H1 (cell line): ENCODE measurements at regions not wholly inside any gene's neighbourhood (a gene's known extent, or its start where the extent isn't known, plus 50 kb on each side); places are given as distances from the start of the nearest gene placed in this dataset.

Source experiments
- CTCF ChIA-PET: fragments of 300-600 bp; sonication (Branson Sonifier 250); formaldehyde crosslinking; loops from one replicate; lab custom pipeline; 2021; ENCODE audit not compliant: partially characterized antibody; lab: Charles Lee
- POLR2A ChIA-PET: fragments of 300-600 bp; sonication (Branson Sonifier 250); formaldehyde crosslinking; loops from one replicate; lab custom pipeline; 2021; ENCODE audit warnings: inconsistent platforms; ENCODE audit not compliant: partially characterized antibody; lab: Charles Lee
- DNase-seq, 2 experiments: peaks; one replicate each; pipeline versions ENCODE4 v3.0.0 to v3.0.0-alpha.2; 2010 to 2022; ENCODE audit warnings: low spot score in 2 of 2, low read depth in 1 of 2, mixed read lengths in 1 of 2
- FAIRE-seq: peaks from 2 replicates; lab custom pipeline; 2011; peaks lifted over from hg19 to GRCh38; lab: Jason Lieb, UNC
- H2AFZ ChIP-seq: 2 replicates; pipeline ENCODE4 v1.8.1; 2012; ENCODE audit warnings: low read length, inconsistent platforms
- H2AK5ac ChIP-seq: 2 replicates; pipeline ENCODE4 v1.6.1; 2013; ENCODE audit warnings: low read depth, low read length
- H2BK120ac ChIP-seq: replicated peaks from 2 replicates; pipeline ENCODE3; 2013; ENCODE audit warnings: low read depth, low read length, inconsistent platforms
- H2BK12ac ChIP-seq: 2 replicates; pipeline ENCODE4 v1.6.1; 2013; ENCODE audit warnings: low read depth, low read length
- H2BK15ac ChIP-seq: 2 replicates; pipeline ENCODE4 v1.6.1; 2013; ENCODE audit warnings: low read length
- H2BK20ac ChIP-seq: 2 replicates; pipeline ENCODE4 v1.6.1; 2013; ENCODE audit warnings: low read length
- H2BK5ac ChIP-seq: 2 replicates; pipeline ENCODE4 v1.6.1; 2013; ENCODE audit warnings: low read depth, low read length
- H3K14ac ChIP-seq: 2 replicates; pipeline ENCODE4 v1.6.1; 2013; ENCODE audit warnings: inconsistent platforms; ENCODE audit not compliant: insufficient read length
- H3K18ac ChIP-seq: 2 replicates; pipeline ENCODE4 v1.6.1; 2013; ENCODE audit warnings: low read length; ENCODE audit errors: extremely low read depth
- H3K23ac ChIP-seq: 2 replicates; pipeline ENCODE4 v1.6.1; 2013; ENCODE audit warnings: inconsistent platforms; ENCODE audit not compliant: insufficient read length
- H3K23me2 ChIP-seq: 2 replicates; pipeline ENCODE4 v1.6.1; 2013; ENCODE audit warnings: low read depth, low read length
- H3K27ac ChIP-seq: 2 replicates; pipeline ENCODE4 v1.6.1; 2011; ENCODE audit warnings: low read depth, low read length, inconsistent platforms
- H3K27me3 ChIP-seq, 4 experiments: replicated peaks in 1 of 4; 1 replicate in 1 of 4; 2 replicates in 3 of 4; pipeline versions ENCODE4 v1.6.1 to v1.8.1; 2011 to 2013; ENCODE audit warnings: low read length in 3 of 4, mild to moderate bottlenecking in 3 of 4, inconsistent platforms in 2 of 4, mixed read lengths in 2 of 4, moderate library complexity in 1 of 4; ENCODE audit not compliant: control insufficient read depth in 3 of 4, insufficient read depth in 3 of 4; ENCODE audit errors: extremely low read depth in 1 of 4
- H3K36me3 ChIP-seq, 4 experiments: 2 replicates each; pipeline versions ENCODE4 v1.6.1 to v1.8.1; 2011 to 2013; ENCODE audit warnings: mild to moderate bottlenecking in 4 of 4, low read length in 3 of 4, moderate library complexity in 2 of 4, control low read depth in 1 of 4, inconsistent platforms in 1 of 4; ENCODE audit not compliant: insufficient read depth in 4 of 4, control insufficient read depth in 2 of 4
- H3K4ac ChIP-seq: replicated peaks from 2 replicates; pipeline ENCODE3; 2013; ENCODE audit warnings: low read length, low read depth, mixed read lengths, inconsistent platforms; ENCODE audit not compliant: insufficient read length
- H3K4me1 ChIP-seq, 4 experiments: replicated peaks in 1 of 4; 1 replicate in 1 of 4; 2 replicates in 3 of 4; pipeline versions ENCODE4 v1.6.1 to v1.8.1; 2011 to 2013; ENCODE audit warnings: low read length in 3 of 4, inconsistent platforms in 2 of 4, mixed read lengths in 1 of 4; ENCODE audit not compliant: insufficient read depth in 4 of 4, control insufficient read depth in 3 of 4
- H3K4me2 ChIP-seq, 2 experiments: 2 replicates each; pipeline versions ENCODE4 v1.6.1 to v1.8.1; 2011 to 2013; ENCODE audit warnings: low read depth in 2 of 2, low read length in 2 of 2, control low read depth in 1 of 2, inconsistent platforms in 1 of 2, mild to moderate bottlenecking in 1 of 2; ENCODE audit not compliant: insufficient read depth in 1 of 2
- H3K4me3 ChIP-seq, 4 experiments: fragments of 200-600, 300-600 bp in 1 of 4; sonication (generic), shearing (Covaris generic), sonication (Bioruptor Twin) in 1 of 4; 2 replicates each; pipeline versions ENCODE4 v1.5.1 to v1.8.1; 2011 to 2016; ENCODE audit warnings: low read length in 4 of 4, low read depth in 3 of 4, control low read depth in 2 of 4, inconsistent platforms in 2 of 4, mild to moderate bottlenecking in 2 of 4, mixed read lengths in 1 of 4, moderate library complexity in 1 of 4; ENCODE audit not compliant: insufficient read depth in 2 of 4; ENCODE audit errors: extremely low read depth in 1 of 4
- H3K56ac ChIP-seq: replicated peaks from 2 replicates; pipeline ENCODE3; 2013; ENCODE audit warnings: low read depth, mild to moderate bottlenecking, mixed read lengths, low read length, inconsistent platforms; ENCODE audit not compliant: insufficient read length
- H3K79me1 ChIP-seq: 2 replicates; pipeline ENCODE4 v1.6.1; 2013; ENCODE audit warnings: low read depth, low read length, control low read depth
- H3K79me2 ChIP-seq, 2 experiments: 2 replicates each; pipeline versions ENCODE4 v1.6.1 to v1.8.1; 2012 to 2013; ENCODE audit warnings: low read length in 2 of 2, mild to moderate bottlenecking in 2 of 2, inconsistent platforms in 1 of 2; ENCODE audit not compliant: insufficient read depth in 2 of 2, control insufficient read depth in 1 of 2
- H3K9ac ChIP-seq, 4 experiments: replicated peaks in 1 of 4; 1 replicate in 1 of 4; 2 replicates in 3 of 4; pipeline versions ENCODE4 v1.6.1 to v1.8.1; 2011 to 2013; ENCODE audit warnings: low read depth in 3 of 4, low read length in 3 of 4, control low read depth in 2 of 4, mild to moderate bottlenecking in 2 of 4, moderate library complexity in 2 of 4, inconsistent platforms in 1 of 4; ENCODE audit errors: extremely low read depth in 1 of 4
- H3K9me3 ChIP-seq, 2 experiments: 2 replicates each; pipeline versions ENCODE4 v1.6.1 to v1.8.1; 2012 to 2013; ENCODE audit warnings: mild to moderate bottlenecking in 2 of 2, moderate library complexity in 2 of 2, control low read depth in 1 of 2, inconsistent platforms in 1 of 2, low read depth in 1 of 2, low read length in 1 of 2, mixed read lengths in 1 of 2; ENCODE audit not compliant: insufficient read depth in 2 of 2
- H4K20me1 ChIP-seq, 2 experiments: replicated peaks in 1 of 2; 2 replicates each; pipeline versions ENCODE3 to v1.8.1; 2011 to 2013; ENCODE audit warnings: inconsistent platforms in 2 of 2, low read length in 2 of 2, mild to moderate bottlenecking in 1 of 2; ENCODE audit not compliant: insufficient read depth in 2 of 2, control insufficient read depth in 1 of 2
- H4K5ac ChIP-seq: 2 replicates; pipeline ENCODE4 v1.6.1; 2013; ENCODE audit warnings: low read length, low read depth, mixed read lengths, inconsistent platforms; ENCODE audit not compliant: insufficient read length
- H4K8ac ChIP-seq: 2 replicates; pipeline ENCODE4 v1.8.0; 2013; ENCODE audit warnings: mild to moderate bottlenecking, moderate library complexity, low read length, inconsistent platforms; ENCODE audit not compliant: insufficient read depth; ENCODE audit errors: extremely low read depth
- H4K91ac ChIP-seq: replicated peaks from 2 replicates; pipeline ENCODE3; 2013; ENCODE audit warnings: low read length, mixed read lengths, inconsistent platforms; ENCODE audit not compliant: insufficient read length
- BACH1 ChIP-seq: IDR thresholded peaks from 2 replicates; pipeline ENCODE4 v1.6.1; 2012; ENCODE audit warnings: low read length, improper control_type of control experiment
- BCL11A ChIP-seq, 2 experiments: IDR thresholded peaks; one replicate each; pipeline ENCODE4 v1.6.1; 2011; ENCODE audit warnings: low read depth in 2 of 2, low read length in 2 of 2, mild to moderate bottlenecking in 2 of 2
- CEBPB ChIP-seq: IDR thresholded peaks from 2 replicates; pipeline ENCODE4 v1.6.1; 2012; ENCODE audit warnings: low read depth, low read length
- CTBP2 ChIP-seq: IDR thresholded peaks from 2 replicates; pipeline ENCODE4 v1.7.0; 2011; ENCODE audit warnings: borderline replicate concordance, mild to moderate bottlenecking, moderate library complexity, mixed read lengths, low read length; ENCODE audit not compliant: insufficient read depth, insufficient read length
- EZH2 ChIP-seq: fragments of 200-600 bp; sonication (generic); IDR thresholded peaks from 2 replicates; pipeline ENCODE4 v1.7.1; 2012; ENCODE audit warnings: low read depth, mild to moderate bottlenecking, moderate library complexity, low read length, inconsistent platforms; ENCODE audit not compliant: severe bottlenecking
- JUN ChIP-seq: IDR thresholded peaks from 2 replicates; pipeline ENCODE4 v1.6.1; 2011; ENCODE audit warnings: low read depth, mild to moderate bottlenecking, improper control_type of control experiment, low read length
- KDM1A ChIP-seq: fragments of 200-600, 300-600 bp; sonication (generic); IDR thresholded peaks from 2 replicates; pipeline ENCODE4 v1.7.1; 2016; ENCODE audit warnings: mild to moderate bottlenecking, low read length, borderline replicate concordance
- NRF1 ChIP-seq: IDR thresholded peaks from 2 replicates; pipeline ENCODE4 v1.6.1; 2011; ENCODE audit warnings: mild to moderate bottlenecking, low read depth, low read length, improper control_type of control experiment
- POU5F1 ChIP-seq: IDR thresholded peaks from 2 replicates; pipeline ENCODE4 v1.6.1; 2011; ENCODE audit warnings: low read depth, mild to moderate bottlenecking, low read length, moderate library complexity
- SP1 ChIP-seq: IDR thresholded peaks from 2 replicates; pipeline ENCODE4 v1.6.1; 2011; ENCODE audit warnings: low read depth, low read length
- SP2 ChIP-seq: IDR thresholded peaks from 2 replicates; pipeline ENCODE4 v1.6.1; 2012; ENCODE audit warnings: mild to moderate bottlenecking, low read length, inconsistent platforms
- TCF12 ChIP-seq: IDR thresholded peaks from 2 replicates; pipeline ENCODE4 v1.6.1; 2011; ENCODE audit warnings: low read depth, mild to moderate bottlenecking, low read length
- YY1 ChIP-seq: IDR thresholded peaks from 2 replicates; pipeline ENCODE4 v1.6.1; 2011; ENCODE audit warnings: low read depth, mild to moderate bottlenecking, low read length
- WGBS, 2 experiments: shearing (Covaris generic) in 1 of 2; methylation state at CpG; one replicate each; pipeline versions ENCODE4 v1.1.6 to v1.1.7; 2013 to 2015; ENCODE audit warnings: low lambda C conversion rate in 2 of 2, mixed read lengths in 2 of 2, inconsistent platforms in 1 of 2, low coverage in 1 of 2, missing lambda C conversion rate in 1 of 2; ENCODE audit not compliant: insufficient replicate concordance in 2 of 2, insufficient coverage in 1 of 2, insufficient read length in 1 of 2; ENCODE audit errors: extremely low coverage in 1 of 2, missing lambda C conversion rate in 1 of 2; 5-methylcytosine and 5-hydroxymethylcytosine counted together

GRCh38 chr2:19505199-19506136 lies 147.0 kb upstream of the OSR1 start:
- H3K9me3 ChIP-seq, result no peaks in the 10 kb centered on the region
- CTCF ChIA-PET, result no interaction called here
- no peak overlapping the region for H4K91ac ChIP-seq
- H3K4me2 ChIP-seq, result no peak overlapping the region
- H2BK15ac ChIP-seq, result no peak overlapping the region
- H2BK20ac ChIP-seq, result no peak overlapping the region
- H4K5ac ChIP-seq, result no peak overlapping the region
- H2BK120ac ChIP-seq, result no peak overlapping the region
- H3K4me3 ChIP-seq, result no peak overlapping the region
- no peak overlapping the region for H3K27ac ChIP-seq
- H3K79me2 ChIP-seq, result no peaks in the 10 kb centered on the region
- no peaks in the 10 kb centered on the region for H3K23me2 ChIP-seq
- H3K4me1 ChIP-seq, result no peaks in the 10 kb centered on the region
- POLR2A ChIA-PET, result no interaction called here
- no peak overlapping the region for H2BK5ac ChIP-seq
- no peak overlapping the region for H2AK5ac ChIP-seq
- no peak overlapping the region for H3K56ac ChIP-seq
- no peak overlapping the region for H3K4ac ChIP-seq
- FAIRE-seq, result no peak
- WGBS, 2 experiments, result 86% methylated on average over 5 of the region's 5 CpGs; no CpG with 5 or more reads in 1 of the 2 experiments
- no peaks in the 10 kb centered on the region for H3K79me1 ChIP-seq
- no peaks in the 10 kb centered on the region for H3K36me3 ChIP-seq
- no peaks in the 10 kb centered on the region for H4K20me1 ChIP-seq
- no peak overlapping the region for H3K23ac ChIP-seq
- no peak for DNase-seq
- no peak overlapping the region for H3K14ac ChIP-seq
- H2BK12ac ChIP-seq, result no peak overlapping the region
- no peak overlapping the region for H4K8ac ChIP-seq
- no peak overlapping the region for H3K9ac ChIP-seq
- no peak overlapping the region for H2AFZ ChIP-seq
- H3K27me3 ChIP-seq, result no peaks in the 10 kb centered on the region
- H3K18ac ChIP-seq, result no peak overlapping the region
- TF ChIP-seq POU5F1, result no peak
- TF ChIP-seq JUN, result no peak
- TF ChIP-seq BCL11A (IDR thresholded peaks at IDR 0.05; ENCODE audit: low read depth in 2 of 2, low read length in 2 of 2), result no peak
- TF ChIP-seq YY1, result no peak
- TF ChIP-seq BACH1, result no peak
- no peak for TF ChIP-seq SP1
- TF ChIP-seq EZH2, result no peak
- no peak for TF ChIP-seq CTBP2
- no peak for TF ChIP-seq TCF12
- no peak for TF ChIP-seq SP2
- TF ChIP-seq KDM1A, result no peak
- no peak for TF ChIP-seq CEBPB
- no peak for TF ChIP-seq NRF1
